ENCODE measurements at regions not wholly inside any gene's neighbourhood (a gene's known extent, or its start where the extent isn't known, plus 50 kb on each side); places are given as distances from the start of the nearest gene placed in this dataset.

DNA sequence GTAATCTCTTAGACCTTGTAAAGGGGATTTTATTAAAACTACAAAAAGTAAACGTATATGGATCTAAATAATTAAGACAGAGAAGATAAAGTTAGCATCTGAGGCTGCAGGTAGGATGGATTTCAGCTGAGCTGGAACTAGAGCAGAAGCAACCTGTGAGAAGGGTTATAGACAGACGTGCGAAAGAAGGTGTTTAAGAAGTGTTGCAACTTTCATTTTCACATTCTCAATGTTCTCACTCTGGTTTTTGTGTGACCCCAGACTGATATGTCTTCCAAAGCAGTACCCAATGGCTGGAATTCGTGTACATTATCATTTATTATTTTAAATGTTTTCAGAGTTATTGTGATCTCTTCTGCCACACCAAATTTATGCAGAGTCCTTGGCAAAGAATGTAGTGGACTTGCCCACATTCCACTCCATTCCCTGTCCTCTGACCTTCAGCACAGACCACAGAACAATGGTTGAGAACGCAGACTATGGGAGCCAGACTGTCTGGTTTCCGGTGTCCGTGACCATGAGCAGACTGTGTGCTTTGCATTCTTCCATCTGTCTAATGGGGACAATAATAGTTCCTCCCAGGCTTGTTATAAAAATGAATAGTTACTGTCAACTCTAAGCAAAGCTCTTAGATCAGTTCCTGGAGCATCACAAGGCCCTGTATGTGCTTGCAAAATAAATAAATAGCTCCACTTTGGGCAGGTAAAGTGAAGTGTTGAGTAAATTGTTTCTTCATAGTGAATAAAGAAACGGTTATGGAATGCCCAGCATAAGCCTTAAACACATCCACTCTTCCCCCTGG is 140.6 kb upstream of the SAMSN1 start:
- no peak for DNase-seq (ENCODE audit: low read depth)
- H3K4me3 ChIP-seq (ENCODE audit: low read length): no peak overlapping the region
- no peak for TF ChIP-seq CTCF (IDR thresholded peaks at IDR 0.05; ENCODE audit: insufficient read depth, low read depth, low read length, missing control alignments)

DNA sequence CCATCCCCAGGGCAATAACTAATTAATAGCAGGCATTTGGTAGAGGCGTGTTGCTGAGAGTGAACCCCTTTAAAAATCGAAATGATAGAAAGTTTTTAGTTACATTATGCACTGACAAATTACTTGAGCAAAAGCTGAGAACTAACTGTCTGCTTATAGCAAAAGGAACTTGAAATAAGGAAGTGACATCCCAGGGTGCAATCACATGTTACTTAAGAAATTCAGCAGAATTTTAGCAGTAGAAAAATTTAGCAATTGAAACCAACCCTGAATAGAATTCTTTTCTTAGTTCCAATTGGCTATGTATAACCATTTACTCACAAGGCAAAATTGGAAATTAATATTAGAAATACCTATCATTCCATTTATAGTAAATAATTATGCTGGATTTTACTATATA is 139.5 kb upstream of the SAMSN1 start:
- TF ChIP-seq CTCF (IDR thresholded peaks at IDR 0.05; ENCODE audit: insufficient read depth, low read depth, low read length, missing control alignments): no peak
- no peak overlapping the region for H3K4me3 ChIP-seq (ENCODE audit: low read length)
- DNase-seq (ENCODE audit: low read depth): no peak

GRCh38 chr21:14684071-14684470 is 138.0 kb upstream of the SAMSN1 start:
- no peak overlapping the region for H3K4me3 ChIP-seq (ENCODE audit: low read length)
- TF ChIP-seq CTCF (IDR thresholded peaks at IDR 0.05; ENCODE audit: insufficient read depth, low read depth, low read length, missing control alignments): no peak
- no peak for DNase-seq (ENCODE audit: low read depth)

DNA sequence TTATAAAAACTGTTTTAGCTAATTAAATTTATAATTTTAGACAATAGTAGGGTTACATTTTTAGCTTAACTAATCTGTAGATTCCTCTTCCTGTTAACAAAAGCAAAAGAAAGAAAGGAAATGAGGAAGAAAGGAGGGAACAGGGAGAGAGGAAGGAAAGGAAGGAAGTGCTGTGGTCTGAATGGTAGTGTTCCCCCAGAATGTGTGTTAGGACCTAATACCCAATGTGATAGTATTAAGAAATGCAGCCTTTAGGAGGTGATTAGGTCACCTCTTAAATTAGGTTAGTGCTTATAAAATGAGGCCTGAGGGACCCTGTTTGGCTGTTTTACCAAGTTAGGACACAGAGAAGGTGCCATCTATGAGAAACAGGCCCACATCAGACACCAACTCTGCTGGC is 136.9 kb upstream of the SAMSN1 start:
- no peak overlapping the region for H3K4me3 ChIP-seq (ENCODE audit: low read length)
- TF ChIP-seq CTCF (IDR thresholded peaks at IDR 0.05; ENCODE audit: insufficient read depth, low read depth, low read length, missing control alignments): no peak
- DNase-seq (ENCODE audit: low read depth): no peak

DNA sequence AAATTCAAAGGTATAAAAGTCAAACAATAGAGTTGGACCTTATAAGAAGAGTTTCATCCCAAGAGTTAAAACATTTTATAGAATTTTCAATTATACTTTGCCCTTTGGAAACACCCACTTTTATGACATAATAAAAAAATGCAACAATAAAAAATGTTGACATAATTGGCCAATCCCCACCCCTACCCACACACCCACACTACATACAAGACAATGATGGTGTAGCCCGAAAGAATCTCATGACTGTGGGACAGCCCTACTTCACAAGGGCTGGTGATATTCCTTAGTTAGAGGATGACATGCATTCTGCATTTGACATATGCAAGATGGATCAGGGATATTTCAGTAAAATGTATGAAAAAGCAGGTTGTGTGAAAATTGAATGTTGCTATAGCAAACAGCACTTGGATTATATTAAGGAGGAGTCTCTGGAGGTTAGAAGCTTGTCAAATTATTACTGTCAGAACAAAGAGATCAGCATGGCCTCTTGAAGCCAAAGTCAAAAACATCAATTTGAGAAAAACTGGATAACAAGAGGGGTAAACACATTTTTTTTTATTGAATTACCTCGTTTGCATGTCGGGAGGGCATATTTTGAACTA is 133.0 kb upstream of the SAMSN1 start:
- no peak for DNase-seq (ENCODE audit: low read depth)
- H3K4me3 ChIP-seq (ENCODE audit: low read length): no peak overlapping the region
- TF ChIP-seq CTCF (IDR thresholded peaks at IDR 0.05; ENCODE audit: insufficient read depth, low read depth, low read length, missing control alignments): no peak

DNA sequence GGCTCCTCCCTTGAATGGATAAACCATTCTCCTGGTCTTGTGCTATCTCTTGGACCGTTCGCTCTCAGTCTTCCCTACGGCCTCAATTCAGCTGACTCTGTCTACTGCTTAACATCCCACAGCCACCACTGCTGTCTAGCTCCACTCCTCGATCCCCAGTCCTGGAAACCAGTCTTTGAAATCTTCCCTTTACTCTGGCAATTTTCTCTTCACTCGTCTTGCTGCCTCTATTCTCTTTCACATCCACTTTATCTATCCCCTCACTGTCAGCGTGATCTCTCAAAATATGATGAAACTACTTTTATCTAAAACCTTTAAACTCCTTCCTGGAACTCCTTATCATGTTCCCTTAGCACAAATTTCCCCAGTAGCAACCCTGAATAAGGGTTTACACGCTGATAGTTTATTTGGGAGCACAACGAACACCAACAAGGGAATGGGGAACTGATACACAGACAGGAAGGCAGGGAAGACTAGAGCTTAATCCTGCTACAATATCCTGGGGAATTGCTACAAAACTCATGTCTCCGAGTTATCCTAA is 131.6 kb upstream of the SAMSN1 start:
- H3K4me3 ChIP-seq (ENCODE audit: low read length): no peak overlapping the region
- DNase-seq (ENCODE audit: low read depth): no peak
- TF ChIP-seq CTCF (IDR thresholded peaks at IDR 0.05; ENCODE audit: insufficient read depth, low read depth, low read length, missing control alignments): no peak
